HEK293 (cell line): ENCODE measurements at regions not wholly inside any gene's neighbourhood (a gene's known extent, or its start where the extent isn't known, plus 50 kb on each side); places are given as distances from the start of the nearest gene placed in this dataset.

ENCODE experiments used
- PRDM1 ChIP-seq: fragments of 450-650 bp; formaldehyde crosslinking; IDR thresholded peaks from 2 replicates; pipeline ENCODE4; 2016; ENCODE audit warnings: missing biosample characterization, missing genetic modification characterization
- REST ChIP-seq: fragments of 450-650 bp; formaldehyde crosslinking; IDR thresholded peaks from 2 replicates; pipeline ENCODE4 v1.5.1; 2016; ENCODE audit warnings: missing biosample characterization, missing genetic modification characterization
- ZNF239 ChIP-seq: fragments of 450-650 bp; formaldehyde crosslinking; IDR thresholded peaks from 2 replicates; pipeline ENCODE4 v1.5.1; 2016; ENCODE audit warnings: missing biosample characterization, missing genetic modification characterization
- ZNF341 ChIP-seq: fragments of 450-650 bp; formaldehyde crosslinking; IDR thresholded peaks from 2 replicates; pipeline ENCODE4; 2016; ENCODE audit warnings: low read depth, missing biosample characterization, missing genetic modification characterization
- TF ChIP-seq, protein P1 (sequence below): fragments of 450-650 bp; formaldehyde crosslinking; IDR thresholded peaks from 2 replicates; pipeline ENCODE4 v1.5.1; 2016; ENCODE audit warnings: missing biosample characterization, missing genetic modification characterization

DNA sequence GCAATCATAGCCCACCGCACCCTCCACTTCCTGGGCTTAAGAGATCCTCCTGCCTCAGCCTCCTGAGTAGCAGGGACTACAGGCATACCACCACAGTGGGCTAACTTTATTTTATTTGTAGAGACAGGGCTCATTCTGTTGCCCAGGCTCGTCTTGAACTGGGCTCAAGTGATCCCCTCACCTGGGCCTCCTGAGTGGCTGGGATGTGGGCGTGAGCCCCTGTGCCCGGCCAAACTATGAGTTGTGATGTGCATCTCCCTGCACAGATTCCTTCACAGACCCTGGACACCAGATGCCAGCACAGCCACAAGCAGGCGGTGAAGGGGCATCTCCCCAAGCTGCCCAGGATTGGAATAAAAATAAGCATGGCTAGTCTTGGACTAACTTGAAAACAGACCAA lies 244.9 kb upstream of the IRX1 start:
- no peak for TF ChIP-seq ZNF341
- no peak for TF ChIP-seq REST (tag by site-specific recombination)
- no peak for TF ChIP-seq PRDM1
- TF ChIP-seq, protein P1, sequence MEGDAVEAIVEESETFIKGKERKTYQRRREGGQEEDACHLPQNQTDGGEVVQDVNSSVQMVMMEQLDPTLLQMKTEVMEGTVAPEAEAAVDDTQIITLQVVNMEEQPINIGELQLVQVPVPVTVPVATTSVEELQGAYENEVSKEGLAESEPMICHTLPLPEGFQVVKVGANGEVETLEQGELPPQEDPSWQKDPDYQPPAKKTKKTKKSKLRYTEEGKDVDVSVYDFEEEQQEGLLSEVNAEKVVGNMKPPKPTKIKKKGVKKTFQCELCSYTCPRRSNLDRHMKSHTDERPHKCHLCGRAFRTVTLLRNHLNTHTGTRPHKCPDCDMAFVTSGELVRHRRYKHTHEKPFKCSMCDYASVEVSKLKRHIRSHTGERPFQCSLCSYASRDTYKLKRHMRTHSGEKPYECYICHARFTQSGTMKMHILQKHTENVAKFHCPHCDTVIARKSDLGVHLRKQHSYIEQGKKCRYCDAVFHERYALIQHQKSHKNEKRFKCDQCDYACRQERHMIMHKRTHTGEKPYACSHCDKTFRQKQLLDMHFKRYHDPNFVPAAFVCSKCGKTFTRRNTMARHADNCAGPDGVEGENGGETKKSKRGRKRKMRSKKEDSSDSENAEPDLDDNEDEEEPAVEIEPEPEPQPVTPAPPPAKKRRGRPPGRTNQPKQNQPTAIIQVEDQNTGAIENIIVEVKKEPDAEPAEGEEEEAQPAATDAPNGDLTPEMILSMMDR (tag by site-specific recombination) = no peak
- no peak for TF ChIP-seq ZNF239 (tag by site-specific recombination)
